GM12892 (cell line): ENCODE measurements at regions not wholly inside any gene's neighbourhood (a gene's known extent, or its start where the extent isn't known, plus 50 kb on each side); places are given as distances from the start of the nearest gene placed in this dataset.

Source experiments
- POLR2A ChIP-seq: IDR thresholded peaks from 2 replicates; pipeline ENCODE4 v1.6.1; 2011; ENCODE audit warnings: low read depth, low read length, control low read depth
- POLR2AphosphoS5 ChIP-seq: IDR thresholded peaks from 2 replicates; pipeline ENCODE4 v1.6.1; 2011; ENCODE audit warnings: low read depth, low read length, control low read depth
- TAF1 ChIP-seq: IDR thresholded peaks from 2 replicates; pipeline ENCODE4 v1.6.1; 2011; ENCODE audit warnings: low read depth, mild to moderate bottlenecking, control low read depth, low read length, borderline replicate concordance

DNA sequence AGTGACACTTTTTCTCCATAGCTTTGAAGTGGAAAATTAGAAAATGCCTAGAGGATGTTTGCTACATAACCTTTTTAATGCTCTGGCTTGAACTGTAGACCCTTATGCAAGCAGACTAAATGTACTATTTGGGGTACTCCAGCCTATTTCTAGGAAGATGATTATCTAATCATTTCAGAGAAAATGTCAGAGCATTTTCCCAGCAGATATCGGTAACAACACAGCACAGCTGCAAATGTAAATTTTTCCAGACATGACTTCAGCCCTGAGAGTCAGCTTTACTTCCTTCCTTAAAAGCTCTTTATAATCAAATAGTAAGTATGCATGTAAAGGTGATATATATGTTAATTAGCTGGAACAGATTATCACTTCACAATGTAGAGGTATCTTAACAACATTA is 1647.1 kb downstream of the SUCLG1 start:
- TF ChIP-seq TAF1 (no peak), POLR2A (no peak), POLR2AphosphoS5 (no peak)
